ENCODE measurements at regions not wholly inside any gene's neighbourhood (a gene's known extent, or its start where the extent isn't known, plus 50 kb on each side); places are given as distances from the start of the nearest gene placed in this dataset.

GRCh38 chr3:86208772-86209171 is 782.2 kb downstream of the VGLL3 start:
- no peak overlapping the region for H3K27ac ChIP-seq
- no peak for TF ChIP-seq POLR2A (IDR thresholded peaks at IDR 0.05)
- no peak for TF ChIP-seq CTCF (IDR thresholded peaks at IDR 0.05)

GRCh38 chr3:86182606-86183005 is 808.3 kb downstream of the VGLL3 start:
- TF ChIP-seq CTCF (IDR thresholded peaks at IDR 0.05) (no peak), POLR2A (IDR thresholded peaks at IDR 0.05) (no peak)
- H3K9me3 ChIP-seq, result no peaks in the 10 kb centered on the region
- DNase-seq, result no peak
- no peaks in the 10 kb centered on the region for H3K4me1 ChIP-seq
- H3K27ac ChIP-seq, result no peak overlapping the region
- no peak overlapping the region for H3K4me3 ChIP-seq
- intact Hi-C loops (cut with DNase I; ENCODE audit: low total_unique reads), result no loop called here
- H3K27me3 ChIP-seq, result no peaks in the 10 kb centered on the region
- H3K36me3 ChIP-seq, result no peaks in the 10 kb centered on the region

More at GRCh38 chr3:86208772-86209171, 782.2 kb downstream of the VGLL3 start:
- no peaks in the 10 kb centered on the region for H3K4me1 ChIP-seq
- DNase-seq, result no peak
- no peaks in the 10 kb centered on the region for H3K27me3 ChIP-seq
- intact Hi-C loops (cut with DNase I; ENCODE audit: low total_unique reads), result no loop called here
- no peak overlapping the region for H3K4me3 ChIP-seq
- no peaks in the 10 kb centered on the region for H3K9me3 ChIP-seq
- no peaks in the 10 kb centered on the region for H3K36me3 ChIP-seq

GRCh38 chr3:86180696-86181095 is 810.3 kb downstream of the VGLL3 start:
- no peak overlapping the region for H3K4me3 ChIP-seq
- H3K36me3 ChIP-seq, result no peaks in the 10 kb centered on the region
- no peaks in the 10 kb centered on the region for H3K4me1 ChIP-seq
- no peak for DNase-seq
- TF ChIP-seq CTCF (IDR thresholded peaks at IDR 0.05), result no peak
- no peak for TF ChIP-seq POLR2A (IDR thresholded peaks at IDR 0.05)
- H3K9me3 ChIP-seq, result no peaks in the 10 kb centered on the region
- no peak overlapping the region for H3K27ac ChIP-seq
- intact Hi-C loops (cut with DNase I; ENCODE audit: low total_unique reads), result no loop called here
- H3K27me3 ChIP-seq, result no peaks in the 10 kb centered on the region

GRCh38 chr3:86178095-86178494 is 812.9 kb downstream of the VGLL3 start:
- Histone ChIP-seq H3K4me3 (no peak overlapping the region), H3K27me3 (no peaks in the 10 kb centered on the region), H3K27ac (no peak overlapping the region), H3K4me1 (no peaks in the 10 kb centered on the region), H3K9me3 (no peaks in the 10 kb centered on the region), H3K36me3 (no peaks in the 10 kb centered on the region)
- TF ChIP-seq POLR2A (IDR thresholded peaks at IDR 0.05) (no peak), CTCF (IDR thresholded peaks at IDR 0.05) (no peak)
- intact Hi-C loops (cut with DNase I; ENCODE audit: low total_unique reads), result no loop called here
- no peak for DNase-seq

- H3K27ac ChIP-seq, result no peak overlapping the region
- no peaks in the 10 kb centered on the region for H3K36me3 ChIP-seq
- intact Hi-C loops (cut with DNase I; ENCODE audit: low total_unique reads), result no loop called here
- no peaks in the 10 kb centered on the region for H3K9me3 ChIP-seq
- no peak overlapping the region for H3K4me3 ChIP-seq
- DNase-seq, result no peak
- no peaks in the 10 kb centered on the region for H3K27me3 ChIP-seq
- H3K4me1 ChIP-seq, result no peaks in the 10 kb centered on the region
- TF ChIP-seq POLR2A (IDR thresholded peaks at IDR 0.05) (no peak), CTCF (IDR thresholded peaks at IDR 0.05) (no peak)
Measured at GRCh38 chr3:86176445-86176784, 814.5 kb downstream of the VGLL3 start.

Data from uterus (tissue), 3 donors.